ENCODE measurements at regions not wholly inside any gene's neighbourhood (a gene's known extent, or its start where the extent isn't known, plus 50 kb on each side); places are given as distances from the start of the nearest gene placed in this dataset.

GRCh38 chr6:14874975-14875480 lies 370.8 kb upstream of the JARID2 start:
- intact Hi-C loops (cut with micrococcal nuclease; ENCODE audit: unreplicated experiment), result no loop called here
- CTCF ChIA-PET, result no interaction called here
- Histone ChIP-seq H3K9me3 (ENCODE audit: control insufficient read depth, insufficient read depth, low read depth, low read length) (no peaks in the 10 kb centered on the region), H3K4me3 (ENCODE audit: low read depth in 2 of 2, low read length in 2 of 2) (no peak overlapping the region), H3K36me3 (ENCODE audit: control insufficient read depth, insufficient read depth, low read length) (no peaks in the 10 kb centered on the region), H3K27ac (ENCODE audit: low read length) (no peak overlapping the region), H3K27me3 (ENCODE audit: control insufficient read depth, insufficient read depth, low read length) (no peaks in the 10 kb centered on the region), H3K4me1 (ENCODE audit: control insufficient read depth, insufficient read depth, low read length) (no peaks in the 10 kb centered on the region)
- in situ Hi-C loops (cut with HindIII; ENCODE audit: low pct_unique_long_range_greater_than_20kb, low sequenced_read_pairs), result no loop called here
- no TSS peak for BruUV-seq (replicated peaks)
- DNase-seq (ENCODE audit: low read depth, low spot score), result no peak
- ATAC-seq, result no peak
- TF ChIP-seq TCF7L2 (IDR thresholded peaks at IDR 0.05; ENCODE audit: low read depth, low read length) (no peak), SIN3A (IDR thresholded peaks at IDR 0.05; ENCODE audit: borderline replicate concordance, insufficient read depth, low read depth, low read length) (no peak), CTCF (IDR thresholded peaks at IDR 0.05) (no peak), POLR2AphosphoS5 (IDR thresholded peaks at IDR 0.05; ENCODE audit: low read depth, low read length) (no peak)
- TF ChIP-seq, protein P1, sequence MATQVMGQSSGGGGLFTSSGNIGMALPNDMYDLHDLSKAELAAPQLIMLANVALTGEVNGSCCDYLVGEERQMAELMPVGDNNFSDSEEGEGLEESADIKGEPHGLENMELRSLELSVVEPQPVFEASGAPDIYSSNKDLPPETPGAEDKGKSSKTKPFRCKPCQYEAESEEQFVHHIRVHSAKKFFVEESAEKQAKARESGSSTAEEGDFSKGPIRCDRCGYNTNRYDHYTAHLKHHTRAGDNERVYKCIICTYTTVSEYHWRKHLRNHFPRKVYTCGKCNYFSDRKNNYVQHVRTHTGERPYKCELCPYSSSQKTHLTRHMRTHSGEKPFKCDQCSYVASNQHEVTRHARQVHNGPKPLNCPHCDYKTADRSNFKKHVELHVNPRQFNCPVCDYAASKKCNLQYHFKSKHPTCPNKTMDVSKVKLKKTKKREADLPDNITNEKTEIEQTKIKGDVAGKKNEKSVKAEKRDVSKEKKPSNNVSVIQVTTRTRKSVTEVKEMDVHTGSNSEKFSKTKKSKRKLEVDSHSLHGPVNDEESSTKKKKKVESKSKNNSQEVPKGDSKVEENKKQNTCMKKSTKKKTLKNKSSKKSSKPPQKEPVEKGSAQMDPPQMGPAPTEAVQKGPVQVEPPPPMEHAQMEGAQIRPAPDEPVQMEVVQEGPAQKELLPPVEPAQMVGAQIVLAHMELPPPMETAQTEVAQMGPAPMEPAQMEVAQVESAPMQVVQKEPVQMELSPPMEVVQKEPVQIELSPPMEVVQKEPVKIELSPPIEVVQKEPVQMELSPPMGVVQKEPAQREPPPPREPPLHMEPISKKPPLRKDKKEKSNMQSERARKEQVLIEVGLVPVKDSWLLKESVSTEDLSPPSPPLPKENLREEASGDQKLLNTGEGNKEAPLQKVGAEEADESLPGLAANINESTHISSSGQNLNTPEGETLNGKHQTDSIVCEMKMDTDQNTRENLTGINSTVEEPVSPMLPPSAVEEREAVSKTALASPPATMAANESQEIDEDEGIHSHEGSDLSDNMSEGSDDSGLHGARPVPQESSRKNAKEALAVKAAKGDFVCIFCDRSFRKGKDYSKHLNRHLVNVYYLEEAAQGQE (IDR thresholded peaks at IDR 0.05; ENCODE audit: insufficient read depth in 1 of 2, low read depth in 2 of 2, low read length in 1 of 2), result no peak
- POLR2A ChIA-PET, result no interaction called here

GRCh38 chr6:14875481-14876063 lies 370.3 kb upstream of the JARID2 start:
- no peak for DNase-seq (ENCODE audit: low read depth, low spot score)
- H3K4me1 ChIP-seq (ENCODE audit: control insufficient read depth, insufficient read depth, low read length), result no peaks in the 10 kb centered on the region
- no TSS peak for BruUV-seq (replicated peaks)
- H3K36me3 ChIP-seq (ENCODE audit: control insufficient read depth, insufficient read depth, low read length), result no peaks in the 10 kb centered on the region
- POLR2A ChIA-PET, result no interaction called here
- H3K27me3 ChIP-seq (ENCODE audit: control insufficient read depth, insufficient read depth, low read length), result no peaks in the 10 kb centered on the region
- no peak for ATAC-seq
- intact Hi-C loops (cut with micrococcal nuclease; ENCODE audit: unreplicated experiment) (no loop called here), in situ Hi-C loops (cut with HindIII; ENCODE audit: low pct_unique_long_range_greater_than_20kb, low sequenced_read_pairs) (no loop called here)
- no peak overlapping the region for H3K27ac ChIP-seq (ENCODE audit: low read length)
- no peak overlapping the region for H3K4me3 ChIP-seq (ENCODE audit: low read depth in 2 of 2, low read length in 2 of 2)
- TF ChIP-seq CTCF (IDR thresholded peaks at IDR 0.05), result no peak
- TF ChIP-seq, protein P1 (IDR thresholded peaks at IDR 0.05; ENCODE audit: insufficient read depth in 1 of 2, low read depth in 2 of 2, low read length in 1 of 2), result no peak
- no peak for TF ChIP-seq TCF7L2 (IDR thresholded peaks at IDR 0.05; ENCODE audit: low read depth, low read length)
- no peak for TF ChIP-seq POLR2AphosphoS5 (IDR thresholded peaks at IDR 0.05; ENCODE audit: low read depth, low read length)
- no peak for TF ChIP-seq SIN3A (IDR thresholded peaks at IDR 0.05; ENCODE audit: borderline replicate concordance, insufficient read depth, low read depth, low read length)
- H3K9me3 ChIP-seq (ENCODE audit: control insufficient read depth, insufficient read depth, low read depth, low read length), result no peaks in the 10 kb centered on the region
- CTCF ChIA-PET, result no interaction called here
